Neural cell (in vitro differentiated cells): ENCODE measurements at regions not wholly inside any gene's neighbourhood (a gene's known extent, or its start where the extent isn't known, plus 50 kb on each side); places are given as distances from the start of the nearest gene placed in this dataset.

Experiments
- EP300 ChIP-seq: fragments of 450-650 bp; conservative IDR thresholded peaks from 2 replicates; pipeline ENCODE4 v1.6.1; 2014; ENCODE audit warnings: antibody characterized with exemption, mild to moderate bottlenecking, moderate library complexity; ENCODE audit not compliant: poor library complexity, severe bottlenecking
- EZH2 ChIP-seq: fragments of 200-600, 300-800 bp; shearing (Covaris generic), sonication (generic); IDR thresholded peaks from 2 replicates; pipeline ENCODE4 v1.6.1; 2014; ENCODE audit warnings: antibody characterized with exemption, low read length, borderline replicate concordance, mild to moderate bottlenecking; ENCODE audit not compliant: insufficient read depth, poor library complexity, severe bottlenecking
- POLR2AphosphoS5 ChIP-seq: IDR thresholded peaks from 2 replicates; pipeline ENCODE4 v1.6.1; 2012
- TAF1 ChIP-seq: IDR thresholded peaks from 2 replicates; pipeline ENCODE4 v1.6.1; 2012; ENCODE audit warnings: low read depth
- TF ChIP-seq, protein P1 (sequence below): fragments of 450-650 bp; IDR thresholded peaks from 2 replicates; pipeline ENCODE4 v1.5.1; 2014; ENCODE audit warnings: antibody characterized with exemption, mild to moderate bottlenecking, moderate library complexity; ENCODE audit not compliant: poor library complexity, severe bottlenecking

DNA sequence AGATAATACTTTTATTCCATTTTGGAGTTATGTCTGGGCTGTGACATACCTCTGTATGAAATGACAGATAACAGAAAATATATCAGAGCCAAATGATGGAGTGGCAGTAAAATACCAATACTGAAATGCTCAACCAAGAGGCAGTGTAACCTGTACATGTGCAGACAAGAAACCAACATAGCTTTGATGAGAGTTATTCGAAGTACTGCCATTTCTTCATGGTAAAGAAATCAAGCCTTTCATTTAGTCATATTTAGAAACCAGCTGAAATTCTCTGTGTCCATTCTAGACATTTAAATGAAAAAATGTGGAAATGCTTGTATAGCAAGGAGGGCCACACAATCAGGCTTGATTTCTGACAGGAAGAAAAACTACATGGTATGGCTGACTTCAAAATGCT, 127.1 kb upstream of the PTPRZ1 start:
- TF ChIP-seq EP300 (no peak), EZH2 (no peak), TAF1 (no peak), POLR2AphosphoS5 (no peak)
- TF ChIP-seq, protein P1, sequence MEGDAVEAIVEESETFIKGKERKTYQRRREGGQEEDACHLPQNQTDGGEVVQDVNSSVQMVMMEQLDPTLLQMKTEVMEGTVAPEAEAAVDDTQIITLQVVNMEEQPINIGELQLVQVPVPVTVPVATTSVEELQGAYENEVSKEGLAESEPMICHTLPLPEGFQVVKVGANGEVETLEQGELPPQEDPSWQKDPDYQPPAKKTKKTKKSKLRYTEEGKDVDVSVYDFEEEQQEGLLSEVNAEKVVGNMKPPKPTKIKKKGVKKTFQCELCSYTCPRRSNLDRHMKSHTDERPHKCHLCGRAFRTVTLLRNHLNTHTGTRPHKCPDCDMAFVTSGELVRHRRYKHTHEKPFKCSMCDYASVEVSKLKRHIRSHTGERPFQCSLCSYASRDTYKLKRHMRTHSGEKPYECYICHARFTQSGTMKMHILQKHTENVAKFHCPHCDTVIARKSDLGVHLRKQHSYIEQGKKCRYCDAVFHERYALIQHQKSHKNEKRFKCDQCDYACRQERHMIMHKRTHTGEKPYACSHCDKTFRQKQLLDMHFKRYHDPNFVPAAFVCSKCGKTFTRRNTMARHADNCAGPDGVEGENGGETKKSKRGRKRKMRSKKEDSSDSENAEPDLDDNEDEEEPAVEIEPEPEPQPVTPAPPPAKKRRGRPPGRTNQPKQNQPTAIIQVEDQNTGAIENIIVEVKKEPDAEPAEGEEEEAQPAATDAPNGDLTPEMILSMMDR = no peak
